ENCODE measurements at regions not wholly inside any gene's neighbourhood (a gene's known extent, or its start where the extent isn't known, plus 50 kb on each side); places are given as distances from the start of the nearest gene placed in this dataset.

- TF ChIP-seq CTCF (IDR thresholded peaks at IDR 0.05; ENCODE audit: control insufficient read depth, extremely low read depth, insufficient read depth): no peak
- DNase-seq (ENCODE audit: low read depth): no peak
- H3K4me3 ChIP-seq (ENCODE audit: low read depth, low read length): no peak overlapping the region
Observed at GRCh38 chr3:194757647-194758061, 72.0 kb downstream of the FAM43A start.

DNA sequence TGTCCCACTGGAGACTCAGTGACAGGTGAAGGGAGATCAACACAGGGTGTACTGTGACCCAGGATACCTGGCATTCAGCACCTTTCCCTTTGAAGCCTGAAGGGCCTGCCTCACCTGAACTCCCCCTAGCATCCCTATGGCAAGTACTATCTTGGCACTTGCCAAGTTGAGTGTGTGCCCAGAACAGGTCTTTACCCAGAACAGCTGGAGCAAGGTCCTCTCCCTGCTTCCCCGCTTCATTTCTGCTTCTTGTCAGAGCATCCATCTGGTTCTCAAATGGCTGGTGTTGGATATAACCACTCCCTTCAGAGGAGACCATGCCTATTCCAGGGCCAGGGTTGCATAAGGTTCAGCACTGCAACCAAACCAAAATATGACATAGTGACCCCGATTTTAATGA lies 73.0 kb downstream of the FAM43A start:
- no peak for TF ChIP-seq CTCF (IDR thresholded peaks at IDR 0.05; ENCODE audit: control insufficient read depth, extremely low read depth, insufficient read depth)
- no peak for DNase-seq (ENCODE audit: low read depth)
- H3K4me3 ChIP-seq (ENCODE audit: low read depth, low read length): no peak overlapping the region

GRCh38 chr3:194760494-194761137 lies 74.9 kb downstream of the FAM43A start:
- no peak for TF ChIP-seq CTCF (IDR thresholded peaks at IDR 0.05; ENCODE audit: control insufficient read depth, extremely low read depth, insufficient read depth)
- no peak overlapping the region for H3K4me3 ChIP-seq (ENCODE audit: low read depth, low read length)
- no peak for DNase-seq (ENCODE audit: low read depth)

DNA sequence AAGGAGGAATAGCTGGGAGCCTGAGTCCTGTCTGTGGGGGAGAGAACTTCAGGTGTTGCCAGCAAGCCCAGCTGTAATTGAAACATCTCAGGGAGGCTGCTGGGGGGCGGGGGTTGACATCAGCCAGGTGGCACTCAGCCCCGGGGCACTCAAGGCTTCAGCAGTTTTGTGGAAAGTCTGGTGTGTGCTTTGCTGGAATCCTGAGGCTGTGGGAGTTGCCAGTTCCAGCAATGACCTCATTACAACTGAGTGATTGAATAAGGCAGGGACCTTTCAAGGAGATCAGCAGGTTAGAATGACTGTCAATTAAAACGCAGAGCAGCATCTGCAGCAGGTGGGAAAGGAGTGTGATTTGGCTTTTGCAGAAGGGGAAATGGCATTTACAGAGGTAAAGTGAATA lies 75.7 kb downstream of the FAM43A start:
- TF ChIP-seq CTCF (IDR thresholded peaks at IDR 0.05; ENCODE audit: control insufficient read depth, extremely low read depth, insufficient read depth): no peak
- no peak overlapping the region for H3K4me3 ChIP-seq (ENCODE audit: low read depth, low read length)
- DNase-seq (ENCODE audit: low read depth): no peak

DNA sequence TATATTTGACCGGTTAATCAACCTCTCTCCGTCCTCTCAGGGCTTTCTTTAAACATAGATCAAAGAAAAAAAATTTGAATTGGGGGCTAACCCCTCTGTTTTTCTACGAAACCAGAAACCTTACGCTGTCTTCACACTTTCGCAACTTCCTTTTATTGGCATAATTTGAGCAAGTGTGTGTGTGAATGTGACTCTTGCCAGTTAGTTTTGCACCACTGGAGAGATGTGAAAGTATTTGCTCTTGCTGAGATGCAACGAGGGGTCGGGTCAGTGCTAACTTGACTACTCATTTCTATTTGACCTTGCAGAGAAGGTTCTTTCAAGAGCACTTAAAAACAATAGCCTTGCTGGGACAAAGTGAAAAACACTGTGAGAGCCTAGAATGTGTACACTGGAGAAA lies 81.2 kb downstream of the FAM43A start:
- no peak for DNase-seq (ENCODE audit: low read depth)
- no peak overlapping the region for H3K4me3 ChIP-seq (ENCODE audit: low read depth, low read length)
- no peak for TF ChIP-seq CTCF (IDR thresholded peaks at IDR 0.05; ENCODE audit: control insufficient read depth, extremely low read depth, insufficient read depth)

DNA sequence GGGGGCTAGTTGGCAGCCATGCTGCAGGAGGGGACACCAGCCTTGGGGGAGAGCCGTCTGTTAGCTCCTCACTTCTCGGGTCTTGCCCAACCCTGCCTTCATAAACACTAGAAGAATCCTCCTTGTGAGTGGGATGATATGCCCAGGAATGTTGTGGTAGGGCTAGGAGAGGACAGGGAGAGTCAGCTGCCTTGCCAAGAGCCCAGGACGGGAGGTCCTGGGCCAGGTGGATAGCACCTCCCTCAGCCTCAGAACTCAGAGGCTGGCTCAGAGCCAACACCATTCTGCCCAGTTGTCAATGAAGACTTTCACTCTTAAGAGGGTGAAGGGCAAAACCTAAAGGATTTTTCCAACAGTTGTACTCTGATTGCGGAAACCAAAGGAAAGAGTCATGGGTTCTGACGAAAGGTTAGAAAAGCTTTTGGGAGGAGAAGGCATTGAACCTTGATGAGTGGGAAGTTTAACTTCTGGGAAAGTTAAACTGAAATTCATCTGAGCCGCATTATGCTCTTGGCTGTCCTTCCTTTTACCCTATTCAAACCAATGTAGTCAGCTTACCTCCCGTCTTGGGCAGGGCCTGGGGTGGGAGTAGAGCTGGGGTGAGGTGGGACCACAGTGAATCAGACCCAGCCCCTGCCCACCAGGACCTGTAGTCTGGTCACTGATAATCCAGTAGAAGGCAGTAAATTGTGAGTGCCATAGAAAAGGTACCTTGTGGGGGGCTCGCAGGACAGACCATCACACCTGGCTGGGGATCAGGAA lies 81.9 kb downstream of the FAM43A start:
- no peak for DNase-seq (ENCODE audit: low read depth)
- TF ChIP-seq CTCF (IDR thresholded peaks at IDR 0.05; ENCODE audit: control insufficient read depth, extremely low read depth, insufficient read depth): no peak

More for the DNA sequence above, 81.9 kb downstream of the FAM43A start:
- no peak overlapping the region for H3K4me3 ChIP-seq (ENCODE audit: low read depth, low read length)

All from LNCaP clone FGC (cell line).